PC-9 (cell line): ENCODE measurements at regions not wholly inside any gene's neighbourhood (a gene's known extent, or its start where the extent isn't known, plus 50 kb on each side); places are given as distances from the start of the nearest gene placed in this dataset.

ENCODE experiments used
- BruUV-seq: library from RNA; stranded (reverse); fragments of 400-500 nt; replicated peaks from 2 replicates; lab custom pipeline; 2021; lab: Mats Ljungman, UMichigan
- CTCF ChIA-PET: fragments of 300-600 bp; sonication (Branson Sonifier 250); formaldehyde crosslinking; loops from one replicate; lab custom pipeline; 2022; ENCODE audit warnings: antibody characterized with exemption; lab: Charles Lee
- POLR2A ChIA-PET: fragments of 300-600 bp; sonication (Branson Sonifier 250); formaldehyde crosslinking; loops from one replicate; lab custom pipeline; 2022; ENCODE audit warnings: antibody characterized with exemption; ENCODE audit not compliant: unreplicated experiment; lab: Charles Lee
- DNase-seq, 2 experiments: peaks; one replicate each; pipeline versions ENCODE4 v3.0.0 to v3.0.0-alpha.2; 2015 to 2022; ENCODE audit warnings: mixed read lengths in 1 of 2
- H2AFZ ChIP-seq: fragments of 200-600 bp; sonication (generic); 2 replicates; pipeline ENCODE4 v1.8.1; 2017; ENCODE audit warnings: antibody characterized with exemption
- H3F3A ChIP-seq: fragments of 200-600 bp; sonication (generic); 2 replicates; pipeline ENCODE4 v1.8.1; 2017; ENCODE audit warnings: antibody characterized with exemption, mild to moderate bottlenecking, low read depth; ENCODE audit not compliant: insufficient read depth
- H3K27ac ChIP-seq: fragments of 200-600 bp; sonication (generic); 2 replicates; pipeline ENCODE4 v1.6.1; 2016; ENCODE audit warnings: mixed run types
- H3K27me3 ChIP-seq: fragments of 200-600 bp; sonication (generic); 2 replicates; pipeline ENCODE4 v1.6.1; 2016; ENCODE audit warnings: low read depth, mixed run types; ENCODE audit not compliant: insufficient read depth
- H3K36me3 ChIP-seq: fragments of 200-600 bp; sonication (generic); 2 replicates; pipeline ENCODE4 v1.6.1; 2016; ENCODE audit warnings: low read depth, mixed run types
- H3K4me1 ChIP-seq: fragments of 200-600 bp; sonication (generic); replicated peaks from 2 replicates; pipeline ENCODE4 v1.6.1; 2016; ENCODE audit warnings: mixed run types; ENCODE audit not compliant: insufficient read depth
- H3K4me2 ChIP-seq: fragments of 200-600 bp; sonication (generic); 2 replicates; pipeline ENCODE4 v1.6.1; 2017; ENCODE audit warnings: mixed run types
- H3K4me3 ChIP-seq: fragments of 200-600 bp; sonication (generic); 2 replicates; pipeline ENCODE4 v1.6.1; 2016; ENCODE audit warnings: mixed run types
- H3K79me2 ChIP-seq: fragments of 200-600 bp; sonication (generic); 2 replicates; pipeline ENCODE4 v1.6.1; 2017; ENCODE audit warnings: low read depth, mixed run types
- H3K9me2 ChIP-seq: fragments of 200-600 bp; sonication (generic); 2 replicates; pipeline ENCODE4 v1.8.1; 2017; ENCODE audit warnings: mild to moderate bottlenecking; ENCODE audit not compliant: insufficient read depth
- H3K9me3 ChIP-seq: fragments of 200-600 bp; sonication (generic); 2 replicates; pipeline ENCODE4 v1.8.1; 2016; ENCODE audit warnings: low read depth; ENCODE audit not compliant: insufficient read depth
- H4K20me1 ChIP-seq: fragments of 200-600 bp; sonication (generic); 2 replicates; pipeline ENCODE4 v1.8.1; 2017; ENCODE audit not compliant: insufficient read depth
- EZH2 ChIP-seq: fragments of 200-600 bp; sonication (generic); IDR thresholded peaks from 2 replicates; pipeline ENCODE4 v1.8.0; 2017; ENCODE audit warnings: antibody characterized with exemption, low read depth
- intact Hi-C: fragments of 100-400 bp; cut with micrococcal nuclease; formaldehyde crosslinking; loops from one replicate; pipeline ENCODE4 v1.10.0; 2022; ENCODE audit not compliant: unreplicated experiment
- TF ChIP-seq, protein P1 (sequence below): fragments of 200-600 bp; sonication (generic); conservative IDR thresholded peaks from 2 replicates; pipeline ENCODE4 v1.6.1; 2017; ENCODE audit warnings: mixed run types, antibody characterized with exemption, mild to moderate bottlenecking, moderate library complexity

GRCh38 chr6:12436224-12436623 lies 146.1 kb downstream of the EDN1 start:
- ChIA-PET POLR2A (no interaction called here), CTCF (no interaction called here)
- no peaks in the 10 kb centered on the region for H3K79me2 ChIP-seq
- no peaks in the 10 kb centered on the region for H3K4me1 ChIP-seq
- no peak overlapping the region for H3K4me2 ChIP-seq
- no peak overlapping the region for H2AFZ ChIP-seq
- intact Hi-C loops: no loop called here
- H3K27me3 ChIP-seq: no peaks in the 10 kb centered on the region
- no peaks in the 10 kb centered on the region for H3K36me3 ChIP-seq
- BruUV-seq: no TSS peak
- H3K27ac ChIP-seq: no peak overlapping the region
- H3K9me3 ChIP-seq: no peaks in the 10 kb centered on the region
- H3K9me2 ChIP-seq: peaks cover 4% of the 10 kb centered on the region; the same call in 1 of the 2 replicates
- no peak for DNase-seq
- TF ChIP-seq, protein P1, sequence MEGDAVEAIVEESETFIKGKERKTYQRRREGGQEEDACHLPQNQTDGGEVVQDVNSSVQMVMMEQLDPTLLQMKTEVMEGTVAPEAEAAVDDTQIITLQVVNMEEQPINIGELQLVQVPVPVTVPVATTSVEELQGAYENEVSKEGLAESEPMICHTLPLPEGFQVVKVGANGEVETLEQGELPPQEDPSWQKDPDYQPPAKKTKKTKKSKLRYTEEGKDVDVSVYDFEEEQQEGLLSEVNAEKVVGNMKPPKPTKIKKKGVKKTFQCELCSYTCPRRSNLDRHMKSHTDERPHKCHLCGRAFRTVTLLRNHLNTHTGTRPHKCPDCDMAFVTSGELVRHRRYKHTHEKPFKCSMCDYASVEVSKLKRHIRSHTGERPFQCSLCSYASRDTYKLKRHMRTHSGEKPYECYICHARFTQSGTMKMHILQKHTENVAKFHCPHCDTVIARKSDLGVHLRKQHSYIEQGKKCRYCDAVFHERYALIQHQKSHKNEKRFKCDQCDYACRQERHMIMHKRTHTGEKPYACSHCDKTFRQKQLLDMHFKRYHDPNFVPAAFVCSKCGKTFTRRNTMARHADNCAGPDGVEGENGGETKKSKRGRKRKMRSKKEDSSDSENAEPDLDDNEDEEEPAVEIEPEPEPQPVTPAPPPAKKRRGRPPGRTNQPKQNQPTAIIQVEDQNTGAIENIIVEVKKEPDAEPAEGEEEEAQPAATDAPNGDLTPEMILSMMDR: no peak
- no peaks in the 10 kb centered on the region for H3F3A ChIP-seq
- no peak overlapping the region for H3K4me3 ChIP-seq
- no peaks in the 10 kb centered on the region for H4K20me1 ChIP-seq

GRCh38 chr6:12436683-12437082 lies 146.5 kb downstream of the EDN1 start:
- no peaks in the 10 kb centered on the region for H3K4me1 ChIP-seq
- H4K20me1 ChIP-seq: no peaks in the 10 kb centered on the region
- H2AFZ ChIP-seq: no peak overlapping the region
- no peak overlapping the region for H3K4me2 ChIP-seq
- no peak overlapping the region for H3K4me3 ChIP-seq
- H3K9me2 ChIP-seq: peaks cover 4% of the 10 kb centered on the region; the same call in 1 of the 2 replicates
- intact Hi-C loops: no loop called here
- no peak overlapping the region for H3K27ac ChIP-seq
- no peaks in the 10 kb centered on the region for H3K9me3 ChIP-seq
- ChIA-PET POLR2A (no interaction called here), CTCF (no interaction called here)
- H3K27me3 ChIP-seq: no peaks in the 10 kb centered on the region
- no peak for DNase-seq
- BruUV-seq: no TSS peak
- no peaks in the 10 kb centered on the region for H3F3A ChIP-seq
- no peaks in the 10 kb centered on the region for H3K79me2 ChIP-seq
- H3K36me3 ChIP-seq: no peaks in the 10 kb centered on the region
- TF ChIP-seq, protein P1: no peak
- TF ChIP-seq EZH2: no peak

- Histone ChIP-seq H3K79me2 (no peaks in the 10 kb centered on the region), H3K36me3 (no peaks in the 10 kb centered on the region), H3K4me1 (no peaks in the 10 kb centered on the region), H2AFZ (no peak overlapping the region), H3K9me3 (0 out of 2 replicates have a peak, but pooled peaks cover 3% of the 10 kb centered on the region), H3K9me2 (no peaks in the 10 kb centered on the region), H3K4me3 (no peak overlapping the region), H3K4me2 (no peak overlapping the region), H4K20me1 (no peaks in the 10 kb centered on the region), H3K27me3 (no peaks in the 10 kb centered on the region), H3F3A (no peaks in the 10 kb centered on the region), H3K27ac (no peak overlapping the region)
- no peak for DNase-seq
- CTCF ChIA-PET: no interaction called here
- intact Hi-C loops: no loop called here
- BruUV-seq: no TSS peak
- TF ChIP-seq, protein P1: no peak
- TF ChIP-seq EZH2: no peak
- POLR2A ChIA-PET: no interaction called here
These were observed 149.1 kb downstream of the EDN1 start for GRCh38 chr6:12439296-12439695.
